ENCODE measurements at regions not wholly inside any gene's neighbourhood (a gene's known extent, or its start where the extent isn't known, plus 50 kb on each side); places are given as distances from the start of the nearest gene placed in this dataset.

DNA sequence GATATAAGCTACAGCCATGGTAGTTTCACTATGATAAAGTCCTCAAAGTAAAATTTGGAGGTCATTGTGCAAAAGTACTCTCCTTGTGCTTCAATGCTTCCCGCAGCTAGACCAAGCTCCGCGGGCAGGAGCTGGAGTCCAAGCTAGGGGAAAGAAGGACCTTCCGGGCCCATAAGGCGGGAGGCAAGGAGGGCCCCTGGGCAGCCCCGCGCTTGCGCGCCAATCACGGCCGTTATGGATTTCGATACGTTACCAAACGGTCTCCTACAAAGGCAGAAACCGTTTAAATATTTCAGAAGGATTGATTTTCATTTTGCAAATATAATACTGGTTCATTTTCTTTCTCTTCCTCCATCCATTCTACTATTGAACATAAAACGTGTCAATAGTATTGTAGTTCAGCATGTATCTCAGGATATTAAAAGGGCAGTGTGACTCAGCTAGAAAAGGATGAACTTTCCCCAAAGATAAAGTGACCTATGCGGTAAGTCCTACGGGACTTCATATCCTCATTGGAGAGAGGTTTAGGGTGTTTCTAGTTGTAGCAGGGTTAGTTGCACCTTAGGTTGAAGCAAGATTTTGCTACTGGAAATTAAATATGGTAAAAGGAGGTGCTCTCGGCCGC is 128.0 kb downstream of the KIF20B start:
- no peak for DNase-seq (ENCODE audit: low read depth in 2 of 2)

DNA sequence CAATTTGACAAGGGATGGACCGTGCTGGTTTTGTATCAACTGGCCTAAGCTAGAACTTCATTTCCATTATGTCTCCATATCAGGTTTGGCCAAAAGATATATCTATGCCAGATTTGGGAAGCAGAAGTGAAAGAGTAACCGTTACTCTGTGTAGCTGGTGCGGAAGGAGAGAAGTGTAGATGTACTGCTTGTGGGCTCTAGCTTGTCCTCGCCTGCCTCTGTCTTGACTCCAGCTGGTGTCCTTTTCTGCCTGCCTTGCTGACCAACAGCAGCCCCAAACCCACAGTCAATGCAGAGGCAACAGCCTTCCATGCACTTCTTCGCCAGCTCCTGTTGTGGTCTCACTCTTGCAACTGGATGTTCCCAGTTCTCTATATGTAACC is 128.5 kb downstream of the KIF20B start:
- no peak for DNase-seq (ENCODE audit: low read depth in 2 of 2)

DNA sequence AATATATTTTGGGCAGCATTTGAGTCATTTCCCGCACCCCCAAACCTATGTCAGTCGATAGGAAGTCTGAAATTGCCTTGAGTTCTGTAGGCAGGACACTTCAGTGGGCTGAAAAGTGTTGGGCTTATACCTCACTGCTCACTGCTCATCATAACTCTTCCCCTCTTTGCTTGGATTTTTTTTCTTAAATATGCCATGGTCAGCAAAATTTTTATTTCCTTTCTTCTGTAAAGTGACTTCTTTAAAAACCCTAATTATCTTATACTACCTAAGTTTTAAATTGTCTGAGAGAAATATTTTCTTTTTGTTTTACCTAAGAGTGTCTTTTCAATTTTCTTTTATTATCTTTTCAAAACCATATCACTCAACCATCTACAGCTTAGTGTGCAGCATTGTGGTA is 129.2 kb downstream of the KIF20B start:
- no peak for DNase-seq (ENCODE audit: low read depth in 2 of 2)

DNA sequence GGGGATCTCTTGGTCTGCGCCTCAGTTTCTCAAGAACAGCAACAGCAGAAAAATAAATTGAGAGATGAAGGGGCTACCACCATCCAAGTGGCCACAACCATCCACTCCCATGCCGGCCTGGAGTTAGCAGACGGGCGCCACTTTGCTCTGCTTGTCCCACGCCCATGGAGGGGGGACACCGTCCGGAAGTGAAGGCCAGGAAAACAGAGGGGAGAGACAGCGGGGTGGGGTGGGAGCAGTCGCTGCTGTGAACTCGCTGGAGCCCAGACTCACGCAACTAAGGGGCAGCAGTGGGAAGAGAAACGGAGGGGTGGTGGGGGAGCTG is 135.4 kb downstream of the KIF20B start:
- no peak for DNase-seq (ENCODE audit: low read depth in 2 of 2)

DNA sequence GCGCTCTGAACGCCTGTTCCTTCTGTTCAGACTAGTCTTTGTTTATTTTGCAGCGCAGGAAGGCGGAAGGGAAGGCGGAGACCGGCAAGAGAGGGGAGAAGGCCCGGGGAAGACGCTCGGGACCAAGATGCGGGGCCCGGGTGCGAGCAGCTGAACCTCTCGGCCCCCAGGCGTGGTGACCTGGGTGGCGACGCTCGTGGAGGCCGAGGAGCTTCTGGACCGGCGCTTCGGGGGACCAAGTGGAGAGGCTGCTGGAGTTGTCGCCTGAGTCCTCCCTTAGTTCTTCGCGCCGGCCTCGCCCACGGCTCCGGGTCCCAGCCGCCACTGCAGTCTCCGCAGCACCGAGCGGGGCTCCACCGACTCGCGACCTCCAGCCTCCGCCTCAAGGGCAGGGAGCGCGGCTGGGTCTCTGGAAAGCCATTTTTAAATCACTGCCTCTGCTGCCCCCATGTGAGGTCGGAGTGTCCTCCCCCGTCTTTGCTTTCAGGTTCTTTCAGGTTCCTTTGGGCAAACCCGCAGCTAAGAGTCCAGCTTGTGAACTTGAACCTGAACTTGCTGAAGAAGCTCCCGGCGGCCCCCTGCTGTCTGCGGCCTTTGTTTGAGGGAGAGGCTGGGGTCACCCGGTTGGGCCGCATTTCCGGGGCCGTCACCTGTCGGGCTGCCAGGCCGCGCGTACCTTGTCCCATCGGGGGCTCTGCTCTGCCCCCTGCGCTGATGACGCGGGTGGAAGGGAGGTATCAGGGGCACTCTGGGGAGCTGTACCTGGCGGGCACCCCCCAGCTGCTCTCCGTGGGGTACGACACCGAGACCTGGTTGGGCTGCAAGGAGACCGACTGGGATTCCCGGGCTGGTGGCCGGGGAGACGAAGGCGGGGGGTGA is 136.0 kb downstream of the KIF20B start:
- DNase-seq (ENCODE audit: low read depth in 2 of 2) = peak in 1 of 2 donors; percentile 5

DNA sequence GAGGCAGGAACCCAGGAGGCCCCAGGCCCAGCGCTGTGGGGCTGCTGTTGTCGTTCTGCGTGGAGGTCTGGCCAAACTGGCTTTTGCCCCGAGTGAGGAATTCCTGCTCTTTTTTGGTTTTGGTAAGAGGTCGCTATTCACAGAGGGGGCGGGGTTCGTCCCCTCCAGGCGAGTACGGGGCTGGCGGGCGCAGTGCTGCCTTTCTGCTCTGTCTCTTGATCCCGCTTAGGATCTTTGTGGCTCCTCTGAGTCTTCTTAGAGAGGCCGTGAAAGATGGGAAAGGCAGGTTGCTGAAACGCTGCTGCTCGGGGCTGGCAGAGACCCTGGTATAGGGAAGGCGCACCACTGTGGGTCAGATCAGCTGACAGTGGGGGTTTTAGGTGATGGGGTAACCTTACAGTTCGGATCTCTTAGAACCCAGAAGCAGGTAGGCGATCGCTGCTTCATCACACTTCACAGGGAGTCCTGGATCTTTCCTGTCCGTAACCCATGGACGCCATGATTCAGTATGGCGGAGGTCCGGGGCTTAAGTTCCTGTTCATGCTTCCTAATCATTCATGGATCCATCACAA is 136.7 kb downstream of the KIF20B start:
- no peak for DNase-seq (ENCODE audit: low read depth in 2 of 2)

DNA sequence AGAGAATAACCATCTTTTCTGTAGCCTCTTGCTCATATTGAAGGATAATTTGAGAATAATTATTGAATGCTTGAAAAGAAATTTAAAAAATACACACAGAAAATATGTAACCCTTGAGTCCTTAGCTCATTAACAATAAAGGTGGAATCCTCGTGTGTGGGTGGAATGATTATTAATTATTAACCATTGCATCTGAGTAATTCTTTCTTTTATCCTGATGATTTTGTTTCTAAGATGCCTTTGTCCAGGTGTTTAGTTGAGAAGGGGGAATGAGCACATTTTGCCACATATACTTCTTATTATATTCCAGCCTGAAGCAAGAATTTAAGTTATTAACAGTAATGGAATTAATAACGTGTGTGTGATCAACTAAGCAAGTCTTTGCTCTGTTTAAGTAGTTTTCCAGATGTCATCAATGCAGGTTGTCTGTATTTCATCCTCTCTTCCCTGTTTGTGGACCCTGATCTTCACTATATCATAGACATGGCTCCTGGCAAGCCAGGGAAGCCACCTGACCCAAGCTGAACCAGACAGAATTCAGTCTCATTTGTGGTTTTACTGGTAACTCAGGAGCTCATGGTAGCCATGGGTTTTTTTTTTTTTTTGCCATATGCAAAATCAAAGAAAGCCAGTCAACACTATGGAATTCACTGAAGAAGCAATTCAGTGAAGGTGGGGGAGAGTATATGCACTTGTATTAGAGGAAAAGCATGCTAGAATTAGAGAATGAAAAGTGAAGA is 144.3 kb downstream of the KIF20B start:
- DNase-seq (ENCODE audit: low read depth in 2 of 2) = no peak

DNA sequence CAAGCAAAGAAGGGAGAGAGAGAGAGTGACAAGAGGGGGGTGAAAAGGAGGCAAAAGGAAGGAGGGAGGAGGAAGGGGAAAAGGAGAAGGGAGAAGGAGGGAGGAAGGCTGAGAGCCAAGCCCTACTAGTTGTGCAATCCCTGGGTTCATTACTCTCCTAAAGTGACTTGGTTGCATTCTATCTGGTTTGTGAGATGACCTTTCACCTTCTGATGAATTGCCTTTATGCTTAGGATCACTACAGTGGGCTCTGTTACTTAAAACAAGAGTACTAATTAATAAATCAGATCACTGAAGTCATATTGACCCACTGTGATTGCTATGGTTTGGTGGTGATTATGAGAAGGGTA is 144.9 kb downstream of the KIF20B start:
- no peak for DNase-seq (ENCODE audit: low read depth in 2 of 2)

DNA sequence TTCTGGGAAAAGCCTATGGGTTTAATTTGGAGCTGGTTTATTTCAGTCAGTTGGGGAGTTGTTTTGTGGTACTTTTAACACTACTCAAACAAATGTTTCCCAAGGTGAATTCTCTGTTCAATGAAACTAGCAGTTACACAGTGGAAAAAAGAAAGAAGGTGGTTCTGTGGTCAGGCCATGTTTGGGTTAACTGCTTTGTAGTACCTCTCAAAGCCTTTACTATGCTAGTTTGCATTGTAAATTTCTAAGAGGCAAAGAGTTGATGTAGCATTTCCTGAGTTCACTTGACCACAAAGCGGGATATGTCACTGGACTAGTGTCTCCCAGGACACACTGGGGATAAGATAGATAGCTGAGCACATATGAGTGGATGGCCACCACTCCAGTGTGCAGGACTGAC is 145.4 kb downstream of the KIF20B start:
- DNase-seq (ENCODE audit: low read depth in 2 of 2) = no peak

DNA sequence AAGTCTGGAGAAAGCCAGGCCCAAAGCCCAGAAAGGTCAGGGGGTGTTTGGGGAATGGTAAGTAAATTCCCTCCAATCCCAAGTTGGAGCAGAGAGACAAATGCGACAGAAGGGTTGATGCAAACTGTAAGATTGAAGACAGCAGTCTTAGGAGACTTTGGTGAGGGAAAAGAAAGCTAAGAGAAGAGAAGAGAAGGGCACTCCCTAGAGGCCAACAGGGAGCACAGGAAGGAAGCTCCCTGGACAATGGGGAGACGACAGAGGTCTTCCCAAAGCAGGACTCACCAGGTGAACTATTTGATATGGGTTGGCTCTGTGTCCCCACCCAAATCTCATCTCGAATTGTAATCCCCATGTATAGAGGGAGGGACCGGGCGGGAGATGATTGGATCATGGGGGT is 151.5 kb downstream of the KIF20B start:
- DNase-seq (ENCODE audit: low read depth in 2 of 2) = no peak

DNA sequence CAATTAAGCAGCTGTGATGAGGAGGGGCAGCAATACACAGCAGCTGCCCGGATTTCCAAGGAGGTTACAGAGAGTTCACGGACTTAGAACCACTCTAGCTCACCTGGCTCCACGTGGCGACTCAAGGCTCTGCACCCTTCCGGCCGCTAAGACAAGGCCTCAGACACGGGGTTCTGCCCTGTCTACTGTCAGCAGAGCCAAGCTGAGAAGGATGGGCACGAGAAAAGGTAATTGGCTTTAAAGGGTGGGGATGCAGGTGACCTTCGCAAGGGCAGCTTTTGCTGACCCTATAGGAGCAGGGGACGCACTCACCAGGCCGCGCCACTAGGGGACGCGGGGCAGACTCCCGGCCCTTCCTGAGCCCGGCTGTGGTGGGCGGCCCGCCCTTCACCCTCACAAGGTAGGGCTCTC is 152.4 kb downstream of the KIF20B start:
- DNase-seq (ENCODE audit: low read depth in 2 of 2) = no peak

DNA sequence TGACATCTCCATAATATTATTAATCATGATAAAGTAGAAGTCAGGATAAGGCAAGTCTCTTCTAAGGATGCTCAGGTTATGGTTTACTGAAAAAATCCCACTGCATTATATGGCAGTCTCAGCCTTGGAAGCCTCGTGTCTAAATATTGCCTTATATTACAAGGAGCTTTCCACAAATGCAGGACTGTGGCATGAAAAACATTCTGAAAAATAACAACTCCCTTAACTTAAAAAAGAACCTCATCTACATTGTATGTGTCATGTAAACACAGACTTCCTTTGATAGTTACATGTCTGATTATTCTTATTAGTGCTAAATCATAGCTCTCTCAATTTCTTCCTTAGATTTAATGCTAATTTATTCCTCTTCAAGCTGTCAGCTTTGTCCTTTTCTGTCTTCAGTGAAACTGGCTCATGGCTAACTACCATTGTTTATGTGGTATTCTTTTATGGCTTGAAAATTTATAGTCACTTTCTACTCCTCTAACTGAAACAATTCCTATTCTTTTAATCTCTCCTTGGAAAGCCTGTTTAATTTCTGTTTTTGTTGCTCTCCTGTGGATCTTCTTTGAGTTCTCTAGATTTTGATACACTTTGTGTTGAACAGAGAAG is 156.1 kb downstream of the KIF20B start:
- DNase-seq (ENCODE audit: low read depth in 2 of 2) = no peak

DNA sequence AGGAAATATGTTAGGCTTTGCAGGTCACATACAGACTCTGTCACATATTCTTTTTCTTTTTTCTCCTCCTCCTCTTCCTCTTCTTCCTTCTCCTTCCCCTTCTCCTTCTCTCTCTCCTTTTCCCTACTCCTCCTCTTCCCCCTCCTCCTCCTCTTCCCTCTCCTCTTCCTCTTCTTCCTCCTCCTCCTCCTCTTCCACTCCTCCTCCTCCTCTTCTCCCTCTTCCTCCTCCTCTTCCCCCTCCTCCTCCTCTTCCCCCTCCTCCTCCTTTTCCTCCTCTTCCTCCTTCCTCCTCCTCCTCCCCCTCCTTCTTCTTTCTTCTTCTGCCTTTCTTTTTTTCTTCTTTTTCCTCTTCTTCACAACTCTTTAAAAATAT is 159.8 kb downstream of the KIF20B start:
- DNase-seq (ENCODE audit: low read depth in 2 of 2) = no peak

DNA sequence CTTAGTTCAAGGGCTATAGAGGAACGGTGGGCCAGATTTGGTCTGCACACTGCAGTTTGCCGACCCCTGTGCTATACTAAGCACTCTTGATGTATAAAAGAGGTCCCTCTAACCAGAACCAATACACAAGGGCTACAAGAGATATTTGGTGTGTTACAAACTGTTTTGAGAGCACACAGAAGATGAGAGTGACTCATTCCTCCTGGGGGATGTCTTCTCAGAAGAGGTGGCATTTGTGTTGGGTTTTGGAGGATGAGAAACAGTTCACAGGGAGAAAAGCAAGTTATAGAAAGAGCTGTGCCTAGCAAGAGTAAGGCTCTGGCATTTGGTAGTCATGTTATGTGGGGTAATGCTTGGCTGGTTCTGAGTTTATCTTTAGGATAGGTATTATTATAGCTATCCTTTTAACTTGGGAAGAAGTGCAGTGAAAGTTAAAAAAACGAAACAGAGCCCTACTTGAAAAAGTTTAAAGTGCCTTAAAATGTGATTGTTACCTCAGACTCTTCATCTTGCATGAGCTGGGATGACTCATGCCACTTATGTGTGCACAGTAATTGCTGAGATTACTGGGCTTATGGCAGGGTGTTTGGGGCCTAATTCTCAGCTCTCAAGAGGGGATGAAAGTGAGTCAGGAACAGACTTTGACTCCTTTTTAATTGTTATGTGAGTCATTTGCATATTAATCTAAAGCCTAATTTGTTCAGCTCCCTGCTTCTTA is 160.4 kb downstream of the KIF20B start:
- DNase-seq (ENCODE audit: low read depth in 2 of 2) = no peak

DNA sequence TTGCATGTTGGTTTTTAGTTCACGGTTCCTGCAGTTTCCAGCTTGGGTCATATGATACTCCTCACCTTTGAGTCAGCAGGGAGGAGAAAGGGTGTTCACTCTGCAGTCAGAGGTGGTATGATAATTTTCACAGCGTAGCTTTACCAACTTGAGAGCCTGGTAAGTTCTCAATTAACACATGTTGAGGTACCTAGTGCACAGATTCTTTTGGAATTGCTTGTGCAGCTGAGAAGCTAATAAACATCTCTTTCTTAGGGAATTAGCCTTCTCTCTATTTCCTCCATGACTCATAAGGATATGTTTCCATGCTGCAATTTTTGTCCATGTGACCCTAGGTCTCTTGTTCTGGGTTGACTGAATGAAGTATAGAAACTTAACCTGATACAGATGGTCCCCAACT is 166.6 kb downstream of the KIF20B start:
- DNase-seq (ENCODE audit: low read depth in 2 of 2) = no peak

DNA sequence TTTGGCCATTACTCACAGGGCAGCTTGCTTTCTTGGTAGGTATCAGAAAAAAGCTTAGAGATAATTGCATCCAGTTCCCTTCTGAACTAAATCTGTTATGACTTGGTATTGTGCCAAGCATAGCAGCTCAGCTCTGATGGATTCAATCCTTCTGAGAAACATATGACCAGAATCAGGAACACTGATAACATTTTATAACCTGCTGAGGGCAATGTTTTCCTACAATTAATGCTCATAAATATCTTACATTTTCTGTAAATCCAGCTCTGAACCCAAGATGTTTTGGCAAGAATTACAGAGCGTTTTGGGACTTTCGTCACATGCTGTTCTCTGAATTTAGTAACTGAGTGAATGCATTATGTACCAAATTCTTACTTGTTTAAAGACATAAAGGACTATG is 167.8 kb downstream of the KIF20B start:
- DNase-seq (ENCODE audit: low read depth in 2 of 2) = no peak

DNA sequence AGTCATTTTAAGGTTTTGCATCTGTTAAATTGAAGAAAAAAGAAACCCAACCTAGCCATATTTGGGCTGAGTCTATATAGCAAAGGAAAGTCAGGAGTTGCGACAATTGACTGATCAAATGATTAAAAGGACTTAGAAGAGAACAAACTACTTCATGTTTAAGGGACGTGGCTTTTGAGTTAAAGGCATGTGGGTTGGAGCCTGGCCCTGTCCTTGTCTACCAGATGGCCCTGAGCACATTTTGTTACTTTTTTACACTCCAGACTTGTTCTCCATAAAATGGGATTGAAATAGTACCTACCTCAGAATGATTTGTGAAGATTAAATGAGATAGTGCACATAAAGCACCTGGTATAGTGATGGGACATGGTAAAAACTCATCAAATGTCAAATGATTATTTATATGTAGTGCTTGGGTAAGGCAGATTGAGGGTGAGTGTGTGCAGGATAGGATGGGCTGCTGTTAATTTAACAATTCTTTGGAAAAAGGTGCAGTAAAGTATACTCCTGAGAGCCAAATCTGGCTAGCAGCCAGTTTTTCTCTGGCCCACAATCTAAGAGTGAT is 168.3 kb downstream of the KIF20B start:
- DNase-seq (ENCODE audit: low read depth in 2 of 2) = no peak

DNA sequence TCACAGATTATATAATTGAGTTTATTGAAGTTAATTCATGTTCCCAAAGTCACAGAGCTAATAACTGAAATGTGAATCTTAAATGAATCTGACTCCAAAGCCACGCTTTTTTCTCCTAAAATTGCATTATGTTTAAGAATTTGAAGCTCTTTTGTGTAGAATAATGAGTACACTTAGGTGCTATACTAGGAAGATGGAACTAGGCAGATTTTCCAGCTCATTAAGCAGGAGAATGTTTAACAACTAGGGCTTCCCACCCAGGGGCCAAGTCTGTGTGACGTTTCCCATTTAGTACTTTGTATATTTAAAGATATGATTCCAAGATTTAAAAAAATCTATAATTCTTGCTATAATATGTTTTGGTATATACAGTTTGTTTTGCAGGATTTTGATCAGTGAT is 169.5 kb downstream of the KIF20B start:
- no peak for DNase-seq (ENCODE audit: low read depth in 2 of 2)

DNA sequence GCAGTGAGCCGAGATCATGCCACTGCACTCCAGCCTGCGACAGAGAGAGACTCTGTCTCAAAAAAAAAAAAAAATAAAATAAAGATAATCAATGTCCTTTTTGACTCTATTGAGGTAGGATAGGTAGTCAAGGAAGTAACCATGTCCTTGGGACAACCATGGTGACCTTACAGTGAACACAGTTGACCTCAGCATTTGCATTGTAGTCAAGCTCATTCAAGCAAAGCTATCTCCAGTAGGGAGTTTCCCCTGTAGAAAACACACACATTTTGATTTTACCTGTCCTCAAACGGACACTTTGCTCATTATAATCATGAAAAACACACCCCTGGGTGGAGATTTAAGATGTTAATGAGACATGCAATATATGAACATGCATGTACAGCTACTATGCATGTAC is 171.7 kb downstream of the KIF20B start:
- no peak for DNase-seq (ENCODE audit: low read depth in 2 of 2)

DNA sequence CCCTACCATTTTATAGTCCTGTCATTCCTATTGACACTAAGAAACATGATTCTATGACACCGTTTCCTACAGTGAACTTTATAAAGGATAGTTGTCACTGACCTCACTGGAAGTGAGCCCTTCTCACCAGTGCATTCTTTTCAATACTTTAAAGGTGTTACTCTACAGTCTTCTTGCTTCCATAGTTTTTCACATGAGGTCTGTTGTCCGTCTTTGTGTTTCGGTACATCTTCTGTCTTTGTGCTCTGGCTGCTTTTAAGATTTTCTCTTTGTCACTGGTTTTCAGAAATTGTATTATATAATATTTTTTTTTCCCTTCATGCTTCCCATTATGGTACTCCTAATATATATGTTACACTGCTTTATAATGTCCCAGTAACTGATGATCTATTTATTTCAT is 174.2 kb downstream of the KIF20B start:
- no peak for DNase-seq (ENCODE audit: low read depth in 2 of 2)

DNA sequence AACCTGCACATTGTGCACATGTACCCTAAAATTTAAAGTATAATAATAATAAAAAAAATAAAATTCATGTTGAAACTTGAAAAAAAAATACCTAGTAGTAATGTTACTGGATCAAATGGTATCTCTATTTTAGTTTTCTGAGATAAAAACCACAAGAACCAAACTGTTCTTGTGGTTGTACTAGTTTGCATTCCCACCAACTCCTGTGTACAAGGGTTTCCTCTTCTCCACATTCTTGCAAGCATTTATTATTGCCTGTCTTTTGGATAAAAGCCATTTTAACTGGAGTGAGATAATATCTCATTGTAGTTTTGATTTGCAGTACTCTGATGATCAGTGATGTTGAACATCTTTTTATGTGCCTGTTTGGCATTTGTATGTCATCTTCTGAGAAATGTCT is 177.7 kb downstream of the KIF20B start:
- DNase-seq (ENCODE audit: low read depth in 2 of 2) = no peak
